DND-41 (cell line): ENCODE measurements at regions not wholly inside any gene's neighbourhood (a gene's known extent, or its start where the extent isn't known, plus 50 kb on each side); places are given as distances from the start of the nearest gene placed in this dataset.

ENCODE experiments used
- CTCF ChIP-seq: IDR thresholded peaks from 2 replicates; pipeline ENCODE4 v1.5.1; 2012; ENCODE audit warnings: borderline replicate concordance, low read length, moderate library complexity, mild to moderate bottlenecking; ENCODE audit not compliant: poor library complexity, severe bottlenecking; ENCODE audit errors: extremely low read depth
- EZH2 ChIP-seq: IDR thresholded peaks from 3 replicates; pipeline ENCODE4 v1.6.1; 2012; ENCODE audit warnings: borderline replicate concordance, low read depth, mild to moderate bottlenecking, moderate library complexity, low read length, inconsistent platforms; ENCODE audit not compliant: severe bottlenecking

- TF ChIP-seq CTCF (no peak), EZH2 (no peak)
These were observed 238.4 kb upstream of the CD180 start for GRCh38 chr5:67435032-67435431.
